Bronchial epithelial cell (primary cell): ENCODE measurements at regions not wholly inside any gene's neighbourhood (a gene's known extent, or its start where the extent isn't known, plus 50 kb on each side); places are given as distances from the start of the nearest gene placed in this dataset.

Experiments
- DNase-seq: peaks from one replicate; pipeline ENCODE4 v3.0.0-alpha.2; 2010; ENCODE audit warnings: low read depth
- FAIRE-seq: peaks from 2 replicates; lab custom pipeline; 2011; peaks lifted over from hg19 to GRCh38; lab: Jason Lieb, UNC
- H3K27me3 ChIP-seq: 2 replicates; pipeline ENCODE4 v1.5.1; 2011; ENCODE audit warnings: low read length; ENCODE audit not compliant: control insufficient read depth, insufficient read depth
- H3K36me3 ChIP-seq: 2 replicates; pipeline ENCODE4 v1.5.1; 2011; ENCODE audit warnings: low read length; ENCODE audit not compliant: control insufficient read depth, insufficient read depth
- H3K4me3 ChIP-seq: 2 replicates; pipeline ENCODE4 v1.5.1; 2011; ENCODE audit warnings: mild to moderate bottlenecking, low read depth, low read length, control low read depth
- CTCF ChIP-seq: IDR thresholded peaks from 2 replicates; pipeline ENCODE4 v1.5.1; 2011; ENCODE audit warnings: mild to moderate bottlenecking, moderate library complexity, low read length, control low read depth, inconsistent platforms; ENCODE audit not compliant: insufficient read depth, severe bottlenecking

- FAIRE-seq (no peak), DNase-seq (no peak)
- Histone ChIP-seq H3K27me3 (no peaks in the 10 kb centered on the region), H3K4me3 (no peak overlapping the region), H3K36me3 (no peaks in the 10 kb centered on the region)
- TF ChIP-seq CTCF = no peak
Observed at GRCh38 chr12:18922851-18923250, 184.9 kb downstream of the CAPZA3 start.

- H3K36me3 ChIP-seq = no peaks in the 10 kb centered on the region
- no peaks in the 10 kb centered on the region for H3K27me3 ChIP-seq
- H3K4me3 ChIP-seq = no peak overlapping the region
- no peak for FAIRE-seq
- no peak for DNase-seq
- no peak for TF ChIP-seq CTCF
Observed at GRCh38 chr12:18923721-18924120, 185.8 kb downstream of the CAPZA3 start.

- Histone ChIP-seq H3K27me3 (no peaks in the 10 kb centered on the region), H3K4me3 (no peak overlapping the region), H3K36me3 (no peaks in the 10 kb centered on the region)
- no peak for TF ChIP-seq CTCF
- FAIRE-seq (no peak), DNase-seq (no peak)
Observed at GRCh38 chr12:18926188-18926587, 188.3 kb downstream of the CAPZA3 start.

GRCh38 chr12:18932211-18932610 is 194.3 kb downstream of the CAPZA3 start:
- H3K27me3 ChIP-seq = no peaks in the 10 kb centered on the region
- FAIRE-seq = no peak
- TF ChIP-seq CTCF = no peak
- no peaks in the 10 kb centered on the region for H3K36me3 ChIP-seq
- H3K4me3 ChIP-seq = no peak overlapping the region
- no peak for DNase-seq

- Histone ChIP-seq H3K4me3 (no peak overlapping the region), H3K36me3 (no peaks in the 10 kb centered on the region), H3K27me3 (no peaks in the 10 kb centered on the region)
- no peak for DNase-seq
- TF ChIP-seq CTCF = no peak
- FAIRE-seq = no peak
Observed at GRCh38 chr12:18932715-18933114, 194.8 kb downstream of the CAPZA3 start.

GRCh38 chr12:18935371-18935965 is 194.1 kb upstream of the PLEKHA5 start:
- no peak for TF ChIP-seq CTCF
- FAIRE-seq = no peak

More at GRCh38 chr12:18935371-18935965, 194.1 kb upstream of the PLEKHA5 start:
- no peak for DNase-seq
- H3K36me3 ChIP-seq = no peaks in the 10 kb centered on the region
- no peaks in the 10 kb centered on the region for H3K27me3 ChIP-seq
- no peak overlapping the region for H3K4me3 ChIP-seq
